GM12878 (cell line): ENCODE measurements at regions not wholly inside any gene's neighbourhood (a gene's known extent, or its start where the extent isn't known, plus 50 kb on each side); places are given as distances from the start of the nearest gene placed in this dataset.

ENCODE experiments used
- CTCF ChIP-seq, 3 experiments: IDR thresholded peaks in 2 of 3; conservative IDR thresholded peaks in 1 of 3; 2 replicates each; pipeline ENCODE4 v1.5.1; 2011; ENCODE audit warnings: low read depth in 3 of 3, low read length in 3 of 3, mild to moderate bottlenecking in 3 of 3, control low read depth in 2 of 3, moderate library complexity in 2 of 3, inconsistent platforms in 1 of 3, mixed read lengths in 1 of 3; ENCODE audit not compliant: control insufficient read depth in 2 of 3, insufficient read depth in 1 of 3; ENCODE audit errors: extremely low read depth in 1 of 3
- EP300 ChIP-seq, 2 experiments: fragments of 150-350 bp in 1 of 2; IDR thresholded peaks; 2 replicates each; pipeline ENCODE4 v1.6.1; 2011 to 2012; ENCODE audit warnings: low read depth in 2 of 2, low read length in 2 of 2, borderline replicate concordance in 1 of 2, improper control_type of control experiment in 1 of 2, inconsistent platforms in 1 of 2; ENCODE audit not compliant: control insufficient read depth in 1 of 2
- EZH2 ChIP-seq: IDR thresholded peaks from 2 replicates; pipeline ENCODE4 v1.6.1; 2012; ENCODE audit warnings: low read depth, mild to moderate bottlenecking, control low read depth, inconsistent platforms, low read length, borderline replicate concordance; ENCODE audit not compliant: control insufficient read depth
- POLR2A ChIP-seq: IDR thresholded peaks from 2 replicates; pipeline ENCODE4 v1.6.1; 2011; ENCODE audit warnings: low read depth, mild to moderate bottlenecking, low read length
- POLR2AphosphoS5 ChIP-seq: IDR thresholded peaks from 2 replicates; pipeline ENCODE4 v1.6.1; 2011; ENCODE audit warnings: mild to moderate bottlenecking, low read length, inconsistent platforms
- RB1 ChIP-seq: fragments of 450-650 bp; formaldehyde crosslinking; IDR thresholded peaks from 2 replicates; pipeline ENCODE4 v1.6.1; 2017; ENCODE audit warnings: mild to moderate bottlenecking, borderline replicate concordance
- RCOR1 ChIP-seq: conservative IDR thresholded peaks from 2 replicates; pipeline ENCODE4 v1.6.1; 2012; ENCODE audit warnings: low read depth, low read length, improper control_type of control experiment
- TARDBP ChIP-seq: IDR thresholded peaks from 2 replicates; pipeline ENCODE4 v1.6.1; 2016; ENCODE audit warnings: borderline replicate concordance

GRCh38 chr3:193822492-193823212 lies 229.6 kb downstream of the OPA1 start:
- TF ChIP-seq POLR2AphosphoS5 (no peak), RCOR1 (no peak), TARDBP (no peak), POLR2A (no peak), EP300 (IDR thresholded peaks at IDR 0.05; ENCODE audit: borderline replicate concordance in 1 of 2, control insufficient read depth in 1 of 2, low read depth in 2 of 2, low read length in 2 of 2) (no peak), CTCF (IDR thresholded peaks at IDR 0.05 in 2 of 3, conservative IDR thresholded peaks at IDR 0.05 in 1 of 3; ENCODE audit: control insufficient read depth in 2 of 3, extremely low read depth in 1 of 3, insufficient read depth in 1 of 3, low read depth in 3 of 3, low read length in 3 of 3) (no peak), RB1 (no peak), EZH2 (no peak)
